ENCODE measurements at regions not wholly inside any gene's neighbourhood (a gene's known extent, or its start where the extent isn't known, plus 50 kb on each side); places are given as distances from the start of the nearest gene placed in this dataset.
A peak's percentile ranks its signal among the peaks of the same experiment; 100 is the strongest.

DNA sequence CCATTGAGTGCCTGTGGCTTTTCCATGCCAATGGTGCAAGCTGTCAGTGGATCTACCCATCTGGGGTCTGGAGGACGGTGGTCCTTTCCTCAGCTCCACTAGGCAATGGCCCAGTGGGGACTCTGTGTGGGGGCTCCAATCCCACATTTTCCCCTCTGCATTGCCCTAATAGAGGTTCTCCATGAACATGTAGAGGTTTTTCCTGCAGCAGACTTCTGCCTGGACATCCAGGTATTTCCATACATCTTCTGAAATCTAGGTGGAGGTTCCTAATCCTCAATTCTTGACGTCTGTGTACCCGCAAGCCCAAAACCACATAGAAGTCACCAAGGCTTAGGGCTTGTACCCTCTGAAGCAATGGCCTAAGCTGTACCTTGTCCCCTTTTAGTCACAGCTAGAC, 703.1 kb downstream of the MCTP2 start:
- H3K4me3 ChIP-seq (ENCODE audit: low read depth, low read length) = no peak overlapping the region
- no peak for DNase-seq (ENCODE audit: low read depth)

DNA sequence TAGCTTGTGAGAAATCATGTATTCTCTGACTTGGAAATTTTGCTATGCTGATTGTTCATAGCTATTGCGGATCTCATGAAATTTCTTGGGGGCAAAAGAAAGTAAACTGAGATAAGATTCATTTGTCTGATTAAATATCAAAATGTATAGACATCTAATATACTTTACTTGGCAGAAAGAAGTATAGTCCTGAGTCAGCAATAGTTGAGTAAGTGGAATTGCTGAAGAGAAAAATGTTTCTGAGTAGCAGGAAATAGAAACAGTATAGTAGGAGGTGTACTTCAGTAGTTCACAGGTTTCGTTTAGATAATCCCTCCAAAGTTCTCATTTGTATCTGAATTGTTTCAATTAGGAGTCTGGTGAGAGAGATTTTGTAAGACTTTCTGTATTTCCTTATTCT, 705.9 kb downstream of the MCTP2 start:
- DNase-seq (ENCODE audit: low read depth) = no peak

DNA sequence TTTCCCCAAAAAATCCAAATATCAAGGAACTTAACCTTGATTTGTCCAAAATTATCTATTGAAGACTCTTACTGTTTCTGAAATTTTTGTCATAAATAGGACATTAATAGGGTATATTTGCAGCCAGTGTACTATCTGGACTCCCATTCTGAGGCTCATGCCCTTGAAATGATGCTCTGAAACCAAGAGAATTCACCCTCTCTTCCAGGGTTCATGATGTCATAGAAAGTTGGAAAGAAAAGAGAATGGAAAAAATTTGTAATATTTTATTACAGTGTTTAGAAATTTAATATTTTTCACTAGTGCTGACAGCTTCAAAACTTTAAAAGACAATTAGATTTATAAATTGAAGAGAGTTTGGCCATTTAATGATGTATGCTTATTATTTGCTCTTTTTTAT, 712.5 kb downstream of the MCTP2 start:
- no peak for DNase-seq (ENCODE audit: low read depth)
- H3K4me3 ChIP-seq (ENCODE audit: low read depth, low read length) = no peak overlapping the region

More for the DNA sequence above, 705.9 kb downstream of the MCTP2 start:
- no peak overlapping the region for H3K4me3 ChIP-seq (ENCODE audit: low read depth, low read length)

DNA sequence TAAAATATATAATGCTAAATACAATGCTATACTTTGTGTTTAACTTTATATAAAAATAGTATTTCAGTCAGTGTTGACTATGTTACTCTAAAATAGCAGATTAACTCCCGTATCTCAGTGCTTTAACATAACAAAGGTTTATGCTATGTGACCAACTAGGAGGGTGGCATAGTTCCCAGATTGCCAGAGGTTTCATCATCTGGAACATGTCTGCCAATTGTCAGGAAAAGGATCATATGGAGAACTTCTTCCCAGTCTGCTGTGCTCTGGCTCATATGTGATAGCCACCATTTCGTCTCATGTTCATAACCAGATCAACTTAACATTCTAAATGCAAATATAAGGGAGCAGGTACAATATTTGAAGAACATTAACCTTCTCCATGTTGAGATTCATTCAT, 720.2 kb downstream of the MCTP2 start:
- no peak for DNase-seq (ENCODE audit: low read depth)
- no peak overlapping the region for H3K4me3 ChIP-seq (ENCODE audit: low read depth, low read length)

DNA sequence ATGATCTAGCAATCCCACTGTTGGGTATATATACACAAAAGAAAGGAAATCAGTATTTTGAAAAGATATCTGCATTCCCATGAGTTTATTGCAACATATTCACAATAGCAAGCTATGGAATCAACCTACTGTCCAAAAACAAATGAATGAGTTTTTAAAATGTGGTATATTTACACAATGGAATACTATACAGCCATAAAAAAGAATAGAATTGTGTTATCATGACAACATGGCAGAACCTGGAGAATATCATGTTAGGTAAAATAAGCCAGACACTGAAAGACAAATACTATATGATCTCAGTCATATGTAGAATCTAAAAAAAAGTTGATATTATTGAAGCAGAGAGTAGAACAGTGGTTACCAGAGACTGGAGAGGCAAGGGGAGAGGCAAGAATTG, 732.6 kb downstream of the MCTP2 start:
- no peak for DNase-seq (ENCODE audit: low read depth)
- no peak overlapping the region for H3K4me3 ChIP-seq (ENCODE audit: low read depth, low read length)

DNA sequence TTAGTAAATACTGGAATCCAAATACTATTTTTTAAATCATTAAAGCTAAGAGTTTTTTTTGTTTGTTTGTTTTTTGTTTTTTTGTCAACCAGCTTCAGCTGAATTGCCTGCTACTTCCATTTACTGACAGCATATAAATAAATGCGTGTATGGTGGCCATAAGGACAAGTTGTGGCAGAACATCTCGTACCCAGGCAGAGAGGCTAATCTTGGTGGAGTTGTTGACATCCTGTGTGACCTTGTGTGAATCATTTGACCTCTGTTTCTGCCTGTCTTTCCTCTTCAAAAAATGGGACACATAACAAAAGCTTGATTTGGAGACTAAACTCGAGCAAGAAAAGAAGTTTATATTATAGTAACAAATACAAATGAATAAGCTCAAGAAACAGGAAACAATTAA, 734.2 kb downstream of the MCTP2 start:
- H3K4me3 ChIP-seq (ENCODE audit: low read depth, low read length) = no peak overlapping the region
- DNase-seq (ENCODE audit: low read depth) = no peak

DNA sequence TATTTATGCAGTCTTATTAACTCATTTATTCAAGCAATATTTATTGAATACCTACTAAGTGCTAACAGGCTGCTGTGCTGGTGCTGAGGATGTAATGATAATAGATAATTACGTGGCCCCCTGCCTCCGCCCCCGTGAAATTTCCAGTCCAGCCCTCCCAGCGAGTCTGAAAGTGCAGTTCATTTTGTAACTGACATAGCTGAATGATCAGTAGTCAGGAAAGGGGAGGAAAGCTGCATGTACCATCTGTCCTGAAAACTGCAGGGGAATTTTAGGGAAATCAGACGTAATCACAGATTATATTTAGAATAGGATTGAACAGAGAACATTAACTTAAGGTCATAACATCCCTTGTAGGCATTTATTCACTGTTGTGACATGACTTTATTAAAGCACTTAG, 736.8 kb downstream of the MCTP2 start:
- H3K4me3 ChIP-seq (ENCODE audit: low read depth, low read length) = no peak overlapping the region
- DNase-seq (ENCODE audit: low read depth) = no peak

DNA sequence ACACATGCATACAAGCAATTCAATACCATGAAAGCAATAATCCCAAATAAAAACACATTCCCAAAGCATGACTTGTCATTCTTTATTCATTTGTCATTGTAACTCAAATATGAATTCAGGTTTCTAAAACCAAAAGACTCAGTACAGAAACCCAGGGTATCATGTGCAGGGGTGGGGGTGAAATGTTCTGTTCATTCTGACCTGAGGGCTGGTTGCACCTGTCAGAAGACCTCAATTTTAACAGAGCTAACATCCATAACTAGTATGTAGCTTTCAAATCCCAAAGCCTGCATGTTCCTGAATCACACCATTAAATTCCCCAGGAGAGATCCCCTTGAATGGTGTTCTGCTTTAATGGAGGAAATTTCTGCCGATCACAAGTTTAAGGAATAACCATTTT, 738.7 kb downstream of the MCTP2 start:
- no peak overlapping the region for H3K4me3 ChIP-seq (ENCODE audit: low read depth, low read length)
- DNase-seq (ENCODE audit: low read depth) = no peak

DNA sequence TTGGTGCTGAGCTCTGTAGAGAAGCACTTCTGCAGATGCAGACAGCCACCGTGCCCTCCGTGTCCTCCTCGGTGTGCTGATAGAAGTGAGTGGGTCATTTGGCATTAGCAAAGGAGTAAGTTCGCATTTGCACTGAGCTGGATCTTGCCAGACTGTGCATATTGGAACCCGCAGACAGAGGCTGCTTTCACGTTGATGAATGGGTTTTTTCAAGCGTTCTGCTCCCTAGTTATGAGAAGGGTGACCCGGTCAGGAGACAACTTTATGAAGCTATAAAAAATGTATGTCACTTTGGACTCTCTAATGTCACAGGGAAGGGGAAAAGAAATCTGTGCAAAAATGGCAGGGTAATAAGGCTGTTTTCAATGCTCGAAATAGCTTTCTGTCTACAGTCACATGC, 739.4 kb downstream of the MCTP2 start:
- H3K4me3 ChIP-seq (ENCODE audit: low read depth, low read length) = no peak overlapping the region
- no peak for DNase-seq (ENCODE audit: low read depth)

DNA sequence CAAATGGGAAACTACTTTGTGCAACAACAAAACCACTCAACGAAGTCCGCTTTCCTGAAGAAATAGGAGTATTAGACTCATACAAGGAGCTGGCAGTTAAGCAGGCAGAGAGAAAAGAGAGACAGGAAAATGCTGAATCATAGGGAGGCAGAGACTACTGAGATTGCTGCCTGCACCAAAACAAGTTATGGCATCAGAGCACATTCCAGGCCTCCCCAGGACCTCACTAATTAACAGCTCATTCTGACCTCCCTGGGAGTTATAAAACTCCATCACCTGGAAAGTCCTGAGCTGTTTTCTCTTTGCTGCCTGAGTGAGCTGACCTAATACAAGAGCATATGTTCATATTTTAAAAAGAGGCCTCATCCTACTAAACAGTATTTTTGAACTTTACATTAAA, 741.0 kb downstream of the MCTP2 start:
- DNase-seq (ENCODE audit: low read depth) = no peak
- H3K4me3 ChIP-seq (ENCODE audit: low read depth, low read length) = no peak overlapping the region

DNA sequence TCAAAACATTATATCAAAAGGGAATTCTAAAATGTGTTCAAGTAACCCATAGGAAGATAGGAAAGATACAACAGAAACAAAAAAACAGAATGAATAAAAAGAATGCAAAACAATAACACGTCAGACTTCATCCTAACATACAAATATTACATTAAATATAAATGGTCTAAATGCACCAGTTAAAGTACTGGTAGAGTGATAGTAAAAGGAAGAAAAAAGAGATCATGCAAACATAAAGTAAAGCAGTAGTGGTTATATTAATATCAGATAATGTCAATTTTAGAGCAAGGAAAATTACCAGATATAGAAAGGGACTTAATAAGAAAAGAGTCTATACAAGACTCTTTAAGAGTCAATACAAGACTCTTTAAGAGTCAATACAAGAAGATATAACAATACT, 755.7 kb downstream of the MCTP2 start:
- H3K4me3 ChIP-seq (ENCODE audit: low read depth, low read length) = no peak overlapping the region

DNA sequence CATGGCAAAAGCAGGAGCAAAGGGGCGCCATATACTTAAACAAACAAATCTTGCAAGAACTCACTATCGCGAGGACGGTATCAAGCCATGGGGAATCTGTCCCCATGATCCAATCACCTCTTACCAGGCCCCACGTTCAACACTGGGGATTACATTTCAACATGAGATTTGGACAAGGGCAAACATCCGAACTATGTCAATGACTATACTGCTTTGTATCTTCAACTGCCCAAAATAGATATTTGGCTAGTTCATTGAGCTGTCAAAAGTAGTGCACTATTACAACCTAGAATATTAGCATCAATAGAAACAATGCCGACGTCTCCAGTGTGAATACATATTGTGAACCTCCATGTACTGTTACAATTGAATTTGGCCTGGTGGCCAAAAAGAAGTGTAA, 760.4 kb downstream of the MCTP2 start:
- no peak overlapping the region for H3K4me3 ChIP-seq (ENCODE audit: low read depth, low read length)
- no peak for DNase-seq (ENCODE audit: low read depth)

More for the DNA sequence above, 755.7 kb downstream of the MCTP2 start:
- DNase-seq (ENCODE audit: low read depth) = no peak

DNA sequence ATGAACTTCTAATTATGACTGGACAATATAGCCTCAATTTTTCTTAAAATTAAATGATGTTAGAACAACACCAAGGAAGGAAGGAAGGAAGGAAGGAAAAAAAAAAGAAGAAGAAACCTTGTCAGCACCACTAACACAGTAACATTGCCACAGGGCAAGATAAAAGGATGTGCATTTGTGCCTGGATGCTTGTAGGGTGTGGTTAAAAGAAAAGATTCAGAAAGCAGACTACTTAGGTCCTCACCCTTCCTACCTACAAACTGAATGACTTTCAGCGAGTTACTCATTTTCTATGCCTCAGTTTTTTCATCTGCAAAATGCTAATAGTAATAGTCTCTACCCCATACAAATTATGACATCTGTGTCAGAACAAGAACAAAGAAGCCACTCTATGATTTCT, 778.3 kb downstream of the MCTP2 start:
- no peak for DNase-seq (ENCODE audit: low read depth)
- H3K4me3 ChIP-seq (ENCODE audit: low read depth, low read length) = no peak overlapping the region

DNA sequence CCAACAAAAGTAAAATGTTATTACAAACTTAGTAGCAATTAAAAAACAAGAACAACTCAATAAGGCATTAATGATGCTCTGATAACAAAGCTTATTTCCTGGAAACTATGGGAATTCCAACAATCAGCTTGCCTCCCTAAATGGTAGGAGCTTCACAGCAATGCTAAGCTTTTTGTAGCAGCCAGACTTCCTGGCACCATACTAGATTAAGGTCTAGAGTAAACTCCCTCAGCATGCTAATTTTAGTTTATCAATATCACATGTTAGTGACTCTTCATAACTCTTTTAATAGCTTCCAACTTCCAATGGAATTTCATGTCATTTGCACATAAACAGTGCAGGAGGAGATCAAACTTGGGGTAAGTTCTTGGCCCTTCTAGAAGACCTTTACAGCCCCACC, 782.0 kb downstream of the MCTP2 start:
- no peak for DNase-seq (ENCODE audit: low read depth)

DNA sequence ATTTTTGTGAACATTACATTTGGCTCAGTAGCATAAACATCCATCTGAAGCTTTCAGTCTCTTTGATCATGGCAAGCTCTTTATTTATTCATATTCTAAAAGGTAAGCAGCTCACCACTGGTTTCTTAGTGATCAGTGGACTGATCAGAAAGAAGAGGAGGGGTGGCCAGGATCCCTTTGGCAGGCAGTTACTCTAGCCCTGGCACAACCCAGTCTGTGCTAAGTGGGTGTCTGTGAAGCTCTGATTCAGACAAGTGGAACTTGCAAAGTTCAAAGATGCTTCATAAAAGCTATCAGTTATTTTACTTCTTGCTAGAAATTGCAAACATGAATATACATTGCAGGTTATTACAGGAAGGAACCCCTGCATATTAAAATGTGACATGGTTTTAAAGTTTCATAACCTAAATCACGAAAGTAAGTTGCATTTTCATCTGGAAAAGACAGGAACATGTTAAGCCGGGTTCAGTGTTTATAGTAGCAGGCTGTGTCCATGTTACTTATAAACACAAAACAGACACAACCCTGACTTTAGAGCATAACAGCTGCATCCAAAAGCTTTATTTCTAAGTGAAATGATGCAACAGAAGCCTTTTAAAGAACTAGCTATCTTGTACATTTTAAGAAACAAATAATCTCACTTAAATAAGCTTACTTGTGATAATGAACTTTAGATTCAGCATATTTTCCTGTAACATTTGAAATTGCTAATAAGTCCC, 785.3 kb downstream of the MCTP2 start:
- no peak overlapping the region for H3K4me3 ChIP-seq (ENCODE audit: low read depth, low read length)
- DNase-seq (ENCODE audit: low read depth) = no peak

More for the DNA sequence above, 782.0 kb downstream of the MCTP2 start:
- H3K4me3 ChIP-seq (ENCODE audit: low read depth, low read length) = no peak overlapping the region

DNA sequence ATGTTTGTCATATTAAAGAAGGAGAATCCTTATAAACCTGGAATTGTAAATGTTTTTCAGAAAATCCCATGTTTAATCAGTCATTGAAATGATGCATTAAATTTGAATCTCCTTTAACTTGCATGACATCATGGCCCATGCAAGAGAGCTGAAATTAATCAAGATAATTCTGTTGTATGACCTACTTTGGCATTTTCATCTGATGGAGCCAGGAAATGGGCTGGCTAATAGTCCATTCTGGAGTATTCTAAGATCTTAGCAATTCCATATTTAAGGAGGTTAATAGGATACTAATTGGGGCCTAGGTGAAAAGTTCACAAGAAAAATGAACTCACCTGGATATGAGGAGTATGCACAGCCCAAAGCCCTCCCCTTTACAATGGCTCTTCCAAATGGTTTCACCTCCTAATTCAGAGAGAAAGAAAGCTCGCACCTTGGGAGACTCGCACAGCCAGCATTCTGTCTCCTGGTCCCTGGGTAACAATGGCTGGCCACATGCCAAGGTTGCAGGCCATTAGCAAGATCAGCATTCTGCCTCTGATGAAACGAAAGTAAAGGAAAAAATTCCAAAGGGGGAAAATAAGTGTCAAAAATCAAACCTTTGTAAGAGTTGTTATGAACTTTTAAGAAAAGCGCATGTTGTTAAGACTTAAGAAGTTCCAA, 786.4 kb downstream of the MCTP2 start:
- DNase-seq (ENCODE audit: low read depth) = no peak
- H3K4me3 ChIP-seq (ENCODE audit: low read depth, low read length) = no peak overlapping the region

DNA sequence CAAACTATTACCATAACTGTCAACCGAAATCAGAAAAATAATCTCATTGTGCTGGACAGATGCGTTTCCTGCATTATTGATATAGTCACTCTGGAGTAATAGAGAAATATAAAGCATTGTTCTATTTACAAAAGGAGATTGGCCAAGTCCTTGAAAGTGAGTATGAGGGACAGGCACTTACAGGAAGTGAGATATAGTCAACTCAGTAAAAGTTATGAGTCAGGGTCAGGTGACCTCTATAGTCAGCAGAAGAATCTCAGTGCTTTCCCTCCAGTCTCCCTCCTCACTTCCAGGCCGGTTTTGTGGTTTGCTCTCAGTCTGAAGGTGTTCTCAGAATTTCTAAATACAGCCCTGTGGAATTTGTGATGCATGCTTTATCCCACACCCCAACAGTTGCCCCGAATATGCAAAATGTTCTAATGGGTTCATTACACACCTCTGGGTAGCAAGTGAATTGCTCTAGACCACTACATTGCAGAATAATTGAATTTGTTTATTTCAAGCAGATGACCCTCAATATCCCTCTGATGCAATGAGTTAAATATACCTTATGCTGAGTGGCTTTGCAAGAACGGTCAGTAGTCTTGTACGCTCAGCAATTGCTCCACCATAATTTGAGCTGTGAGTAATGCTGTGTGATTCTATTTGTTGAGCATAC, 787.7 kb downstream of the MCTP2 start:
- DNase-seq (ENCODE audit: low read depth) = peak; percentile 31
- no peak overlapping the region for H3K4me3 ChIP-seq (ENCODE audit: low read depth, low read length)

DNA sequence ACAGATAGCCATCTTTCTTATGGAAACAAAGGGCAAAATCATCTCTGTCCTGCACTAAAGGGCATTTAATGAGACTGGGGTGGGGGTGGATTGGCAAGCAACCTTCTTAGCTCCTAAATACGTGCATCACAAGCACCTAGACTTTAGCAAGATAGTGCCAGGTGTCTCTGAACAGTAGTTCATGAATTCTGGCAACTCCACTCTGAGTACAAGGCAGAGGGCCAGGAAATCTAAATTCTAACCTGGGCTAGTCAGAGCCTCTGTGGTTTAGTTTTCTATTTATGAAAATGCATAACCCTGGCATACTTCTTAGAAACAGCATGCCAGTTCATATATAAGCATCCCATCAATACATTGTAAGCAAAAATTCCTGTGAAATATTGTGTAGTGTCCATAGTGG, 788.5 kb downstream of the MCTP2 start:
- no peak overlapping the region for H3K4me3 ChIP-seq (ENCODE audit: low read depth, low read length)
- no peak for DNase-seq (ENCODE audit: low read depth)

DNA sequence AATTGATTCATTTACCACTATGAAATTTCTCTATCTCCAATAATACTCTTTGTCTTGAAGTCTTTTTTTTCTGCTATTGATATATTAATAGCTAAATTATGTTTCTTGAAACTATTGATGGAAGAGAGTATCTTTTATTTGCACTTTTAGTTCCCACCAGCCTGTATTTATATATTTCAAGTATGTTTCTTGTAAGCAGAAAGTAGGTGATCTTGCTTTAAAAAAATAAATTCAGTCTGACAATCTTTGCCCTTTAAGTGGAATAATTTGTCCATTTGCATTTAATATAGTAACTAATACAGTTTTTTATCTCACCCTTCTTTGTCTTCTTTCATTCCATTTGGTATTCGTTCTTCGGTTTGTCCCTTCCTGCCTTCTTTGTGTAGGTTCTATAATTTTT, 790.5 kb downstream of the MCTP2 start:
- H3K4me3 ChIP-seq (ENCODE audit: low read depth, low read length) = no peak overlapping the region
- DNase-seq (ENCODE audit: low read depth) = no peak

DNA sequence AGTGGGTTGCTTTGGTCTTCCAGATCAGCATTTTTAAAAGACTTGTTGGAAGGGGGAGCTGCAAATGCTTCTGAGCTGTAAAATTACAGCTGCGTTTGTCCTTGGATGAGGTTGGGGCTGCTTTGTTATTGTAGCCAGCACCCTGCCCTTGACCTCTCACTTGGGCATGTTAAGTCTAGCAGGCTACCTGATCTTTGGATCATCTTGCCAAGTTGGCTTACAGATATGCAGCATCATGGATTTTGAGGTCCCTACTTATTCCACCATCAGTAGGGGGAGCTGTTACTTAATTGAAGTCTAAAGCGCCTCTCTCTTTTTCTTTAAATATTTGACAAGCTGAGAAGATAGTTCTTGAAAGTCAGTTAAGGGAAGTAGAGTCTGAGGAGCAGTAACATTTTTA, 793.0 kb downstream of the MCTP2 start:
- DNase-seq (ENCODE audit: low read depth) = no peak
- H3K4me3 ChIP-seq (ENCODE audit: low read depth, low read length) = no peak overlapping the region
